NT2/D1 (cell line): ENCODE measurements at regions not wholly inside any gene's neighbourhood (a gene's known extent, or its start where the extent isn't known, plus 50 kb on each side); places are given as distances from the start of the nearest gene placed in this dataset.

Experiments
- DNase-seq: peaks from one replicate; pipeline ENCODE4 v3.0.0-alpha.2; 2011; ENCODE audit warnings: low read depth, low spot score
- H3K27me3 ChIP-seq: 2 replicates; pipeline ENCODE4 v1.6.0; 2011; ENCODE audit warnings: mild to moderate bottlenecking; ENCODE audit not compliant: insufficient read length, insufficient read depth
- H3K36me3 ChIP-seq: 2 replicates; pipeline ENCODE4 v1.6.1; 2011; ENCODE audit warnings: mild to moderate bottlenecking, low read length, mixed read lengths; ENCODE audit not compliant: insufficient read depth, insufficient read length
- H3K4me1 ChIP-seq: 2 replicates; pipeline ENCODE4 v1.5.1; 2011; ENCODE audit not compliant: insufficient read depth, insufficient read length
- H3K4me3 ChIP-seq: 2 replicates; pipeline ENCODE4 v1.5.1; 2011; ENCODE audit warnings: low read depth; ENCODE audit not compliant: insufficient read length
- H3K9ac ChIP-seq: 2 replicates; pipeline ENCODE4 v1.6.0; 2011; ENCODE audit warnings: low read depth; ENCODE audit not compliant: insufficient read length
- H3K9me3 ChIP-seq: 2 replicates; pipeline ENCODE4 v1.5.1; 2011; ENCODE audit warnings: mild to moderate bottlenecking, low read length; ENCODE audit not compliant: insufficient read depth
- SUZ12 ChIP-seq: IDR thresholded peaks from 2 replicates; pipeline ENCODE4 v1.6.1; 2011; ENCODE audit not compliant: insufficient read length, insufficient read depth; ENCODE audit errors: extremely low read depth
- YY1 ChIP-seq: IDR thresholded peaks from 2 replicates; pipeline ENCODE4 v1.6.1; 2011; ENCODE audit not compliant: insufficient read length, insufficient read depth
- ZNF274 ChIP-seq: IDR thresholded peaks from 2 replicates; pipeline ENCODE4 v1.6.1; 2011; ENCODE audit warnings: mild to moderate bottlenecking, low read depth, low read length

- TF ChIP-seq ZNF274 (no peak), SUZ12 (no peak), YY1 (no peak)
- Histone ChIP-seq H3K36me3 (no peaks in the 10 kb centered on the region), H3K4me3 (no peak overlapping the region)
Measured at GRCh38 chr1:147850737-147851136, 51.9 kb upstream of the GJA8 start.

DNA sequence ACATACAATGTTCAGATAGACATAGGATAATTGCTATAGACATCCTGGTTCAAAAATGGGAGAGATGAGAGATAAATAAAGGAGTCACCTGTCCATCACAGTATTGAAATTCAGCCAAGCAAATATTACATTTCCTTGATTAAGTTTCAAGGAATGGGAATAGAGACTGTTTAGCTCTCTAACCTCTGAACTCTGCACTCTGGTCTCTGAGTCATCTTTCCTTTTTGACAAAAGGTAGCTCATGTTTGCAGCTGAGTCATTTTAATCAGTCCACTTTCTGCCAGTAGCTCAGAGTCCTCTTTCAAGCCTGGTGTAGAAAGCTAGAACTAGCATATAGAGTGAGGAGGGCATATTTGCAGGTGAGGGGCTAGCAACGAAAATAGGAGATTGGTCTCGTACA lies 51.4 kb upstream of the GJA8 start:
- Histone ChIP-seq H3K4me3 (no peak overlapping the region), H3K27me3 (no peaks in the 10 kb centered on the region), H3K36me3 (no peaks in the 10 kb centered on the region), H3K9me3 (peaks cover 12% of the 10 kb centered on the region; the same call in 1 of the 2 replicates), H3K9ac (no peak overlapping the region), H3K4me1 (peaks cover 8% of the 10 kb centered on the region)
- no peak for DNase-seq
- TF ChIP-seq YY1 (no peak), SUZ12 (no peak), ZNF274 (no peak)

More at GRCh38 chr1:147850737-147851136, 51.9 kb upstream of the GJA8 start:
- Histone ChIP-seq H3K4me1 (peaks cover 8% of the 10 kb centered on the region), H3K9me3 (peaks cover 12% of the 10 kb centered on the region; the same call in 1 of the 2 replicates), H3K27me3 (no peaks in the 10 kb centered on the region), H3K9ac (no peak overlapping the region)
- no peak for DNase-seq

DNA sequence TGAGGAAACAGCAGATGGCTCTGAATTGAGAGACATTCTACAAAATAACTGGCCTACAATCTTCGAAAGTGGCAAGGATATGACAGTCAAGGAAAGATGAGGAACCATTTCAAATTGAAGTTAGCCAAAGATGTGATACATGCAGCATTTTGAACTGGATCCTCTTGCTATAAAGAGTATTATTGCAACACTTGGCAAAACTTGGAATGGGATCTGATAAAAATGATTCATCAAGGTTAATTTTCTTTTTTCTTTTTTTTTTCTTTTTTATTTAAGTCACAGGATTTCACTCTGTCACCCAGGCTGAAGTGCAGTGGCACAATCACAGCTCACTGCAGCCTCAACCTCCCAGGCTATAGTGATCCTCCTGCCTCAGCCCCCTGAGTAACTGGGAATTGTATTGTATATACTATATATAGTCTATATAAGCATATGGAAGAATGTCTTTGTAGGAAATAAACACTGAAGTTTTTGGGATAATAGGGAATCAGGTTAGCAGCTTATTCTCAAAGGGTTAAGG lies 49.8 kb upstream of the GJA8 start:
- H3K4me3 ChIP-seq: no peak overlapping the region
- peaks cover 8% of the 10 kb centered on the region for H3K4me1 ChIP-seq
- no peak for DNase-seq
- H3K9me3 ChIP-seq: peaks cover 12% of the 10 kb centered on the region; the same call in 1 of the 2 replicates
- H3K9ac ChIP-seq: no peak overlapping the region
- H3K27me3 ChIP-seq: no peaks in the 10 kb centered on the region
- TF ChIP-seq YY1 (no peak), SUZ12 (no peak), ZNF274 (no peak)
- no peaks in the 10 kb centered on the region for H3K36me3 ChIP-seq
